GM10266 (cell line): ENCODE measurements at regions not wholly inside any gene's neighbourhood (a gene's known extent, or its start where the extent isn't known, plus 50 kb on each side); places are given as distances from the start of the nearest gene placed in this dataset.

Experiments
- DNase-seq: peaks from one replicate; pipeline ENCODE4 v3.0.0; 2012; ENCODE audit errors: extremely low spot score
- TF ChIP-seq, protein P1 (sequence below): IDR thresholded peaks from 2 replicates; pipeline ENCODE4 v1.5.1; 2012; ENCODE audit warnings: mild to moderate bottlenecking, low read depth; ENCODE audit not compliant: control insufficient read depth, insufficient read depth; ENCODE audit errors: missing control alignments

GRCh38 chr12:107929436-107929835 is 154.9 kb downstream of the ASCL4 start:
- TF ChIP-seq, protein P1, sequence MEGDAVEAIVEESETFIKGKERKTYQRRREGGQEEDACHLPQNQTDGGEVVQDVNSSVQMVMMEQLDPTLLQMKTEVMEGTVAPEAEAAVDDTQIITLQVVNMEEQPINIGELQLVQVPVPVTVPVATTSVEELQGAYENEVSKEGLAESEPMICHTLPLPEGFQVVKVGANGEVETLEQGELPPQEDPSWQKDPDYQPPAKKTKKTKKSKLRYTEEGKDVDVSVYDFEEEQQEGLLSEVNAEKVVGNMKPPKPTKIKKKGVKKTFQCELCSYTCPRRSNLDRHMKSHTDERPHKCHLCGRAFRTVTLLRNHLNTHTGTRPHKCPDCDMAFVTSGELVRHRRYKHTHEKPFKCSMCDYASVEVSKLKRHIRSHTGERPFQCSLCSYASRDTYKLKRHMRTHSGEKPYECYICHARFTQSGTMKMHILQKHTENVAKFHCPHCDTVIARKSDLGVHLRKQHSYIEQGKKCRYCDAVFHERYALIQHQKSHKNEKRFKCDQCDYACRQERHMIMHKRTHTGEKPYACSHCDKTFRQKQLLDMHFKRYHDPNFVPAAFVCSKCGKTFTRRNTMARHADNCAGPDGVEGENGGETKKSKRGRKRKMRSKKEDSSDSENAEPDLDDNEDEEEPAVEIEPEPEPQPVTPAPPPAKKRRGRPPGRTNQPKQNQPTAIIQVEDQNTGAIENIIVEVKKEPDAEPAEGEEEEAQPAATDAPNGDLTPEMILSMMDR: no peak
- no peak for DNase-seq

- TF ChIP-seq, protein P1: no peak
- DNase-seq: no peak
These were observed 157.3 kb downstream of the ASCL4 start for GRCh38 chr12:107931761-107932160.

DNA sequence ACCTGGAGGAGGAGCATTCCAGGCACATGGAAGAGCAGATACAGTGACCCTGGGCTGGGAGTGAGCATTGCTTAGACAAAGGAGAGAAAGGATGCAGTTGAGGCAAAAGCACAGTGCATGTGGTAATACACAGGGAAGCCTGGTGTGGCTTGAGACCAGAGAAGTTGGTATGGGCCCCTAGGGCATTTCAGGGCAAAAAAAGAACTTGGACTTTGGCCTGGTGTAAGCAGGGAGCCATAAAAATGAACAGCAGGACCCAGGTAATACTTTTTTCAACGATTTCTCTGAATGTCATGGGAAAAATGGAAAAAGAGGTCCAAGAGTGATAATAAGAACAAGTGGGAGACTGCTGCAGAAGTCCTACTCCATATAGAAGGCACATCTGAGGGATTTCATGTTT is 163.9 kb downstream of the ASCL4 start:
- TF ChIP-seq, protein P1: no peak
- DNase-seq: no peak

DNA sequence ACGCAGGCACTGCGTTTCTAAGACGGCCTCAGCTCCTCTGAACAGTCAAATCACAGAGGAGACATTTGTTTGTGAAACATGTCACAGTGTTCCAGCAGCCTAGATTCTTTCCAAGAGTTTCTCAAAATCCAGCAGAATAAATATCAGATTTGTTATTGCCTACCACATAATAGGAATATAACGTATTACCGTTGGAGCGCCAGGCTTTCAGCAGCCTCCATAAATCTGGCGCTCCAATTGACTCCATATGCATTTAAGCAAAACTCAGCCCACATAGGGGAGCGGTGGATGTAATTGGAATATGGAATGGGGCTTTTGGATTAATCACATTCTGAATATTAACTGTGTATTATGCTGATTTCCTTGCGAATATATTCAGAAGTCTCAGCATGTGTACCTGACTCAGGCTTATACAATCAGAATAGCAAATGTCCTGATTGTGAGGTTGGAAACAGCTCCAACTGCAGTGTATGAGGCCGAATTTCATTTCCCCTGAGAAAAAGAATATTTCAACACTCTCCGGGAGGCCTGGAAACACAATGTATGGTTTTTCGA is 174.0 kb downstream of the ASCL4 start:
- no peak for DNase-seq
- TF ChIP-seq, protein P1: no peak

DNA sequence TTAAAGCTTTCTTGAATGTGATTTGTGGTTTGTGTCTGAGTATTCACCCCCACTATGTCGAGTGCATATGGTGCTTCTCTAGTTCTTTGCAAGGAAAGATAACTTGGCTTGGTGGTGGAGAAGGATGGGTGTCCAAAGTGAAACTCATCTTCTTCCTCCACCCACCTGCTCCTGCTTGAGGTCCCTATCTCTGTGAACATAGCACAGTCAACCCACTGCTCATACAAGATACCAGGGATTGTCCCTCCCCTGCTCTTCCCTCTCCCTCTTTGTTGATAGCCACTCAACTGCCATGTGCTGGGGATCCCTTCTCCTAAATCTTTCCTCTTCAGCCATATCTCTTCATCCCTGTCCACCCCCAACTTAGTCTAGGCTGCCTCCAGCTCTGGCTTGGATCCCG is 176.5 kb downstream of the ASCL4 start:
- no peak for DNase-seq
- TF ChIP-seq, protein P1: no peak

DNA sequence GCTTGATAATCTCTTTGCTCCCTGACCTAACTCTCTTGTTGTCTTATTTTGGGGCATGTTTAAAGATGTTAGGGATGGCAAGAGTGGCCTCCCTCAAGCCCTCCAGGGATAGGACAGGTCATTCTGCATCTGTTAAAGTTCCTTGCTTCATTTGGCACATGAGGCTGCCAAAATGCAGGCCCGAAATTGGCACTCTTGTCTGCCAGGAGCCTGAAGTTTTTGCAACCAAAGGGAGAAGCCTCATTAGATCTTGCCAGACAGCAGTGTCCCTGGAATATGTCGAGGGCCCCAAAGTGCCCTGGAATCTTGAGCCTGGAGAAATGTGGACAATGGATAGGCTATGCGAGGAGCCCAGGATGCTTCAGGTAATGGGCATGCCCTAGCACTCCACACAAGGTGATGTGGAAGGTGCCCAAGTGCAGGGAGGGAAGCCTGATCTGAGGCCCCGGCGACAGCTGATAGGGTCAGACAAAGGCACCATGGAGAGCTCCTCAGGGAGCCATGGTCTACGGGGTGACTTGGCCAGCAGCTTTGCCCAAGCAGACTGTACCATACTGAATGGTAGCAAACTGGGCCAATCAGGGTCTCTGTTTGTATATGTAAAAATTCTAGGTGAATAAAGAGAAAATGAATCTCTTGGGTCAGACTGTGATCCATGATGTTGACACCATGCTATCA is 173.0 kb upstream of the WSCD2 start:
- DNase-seq: no peak
- TF ChIP-seq, protein P1: no peak

DNA sequence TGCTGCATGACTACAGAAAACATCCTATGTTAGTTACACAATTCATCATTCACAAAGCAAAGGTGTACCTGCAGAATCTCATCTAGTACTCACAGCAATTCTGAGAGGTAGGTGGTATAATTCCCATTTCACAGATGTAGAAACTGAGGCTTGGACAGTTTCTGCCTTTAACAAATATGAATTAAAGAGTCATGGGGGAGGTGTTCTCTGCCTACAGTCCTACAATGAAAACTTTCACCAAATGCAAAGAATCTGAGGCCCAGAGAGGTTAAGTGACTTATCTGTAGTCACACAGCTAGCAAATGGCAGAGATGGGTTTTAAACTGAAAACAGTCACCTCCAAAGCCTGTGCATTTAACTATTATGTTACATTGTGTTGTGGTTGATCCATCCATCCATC is 171.6 kb upstream of the WSCD2 start:
- DNase-seq: no peak
- TF ChIP-seq, protein P1: no peak
